ENCODE measurements at regions not wholly inside any gene's neighbourhood (a gene's known extent, or its start where the extent isn't known, plus 50 kb on each side); places are given as distances from the start of the nearest gene placed in this dataset.

DNA sequence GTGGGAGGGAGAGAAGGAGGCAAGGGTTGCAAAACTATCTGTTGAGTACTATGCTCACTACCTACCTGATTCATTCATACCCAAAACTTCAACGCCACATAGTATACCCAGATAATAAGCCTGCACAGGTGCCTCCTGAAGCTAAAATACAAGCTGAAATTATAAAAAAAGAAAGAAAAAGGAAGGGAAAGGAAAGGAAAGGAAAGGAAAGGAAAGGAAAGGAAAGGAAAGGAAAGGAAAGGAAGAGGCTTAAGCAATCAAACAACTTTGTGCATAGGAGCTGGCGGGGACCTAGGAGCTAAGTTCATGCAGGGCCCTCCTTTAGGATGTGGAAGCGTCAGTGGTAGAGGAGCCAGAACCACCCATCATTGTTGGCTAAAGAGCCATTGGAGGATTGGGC lies 108.9 kb upstream of the SYNDIG1 start:
- Histone ChIP-seq H3K4me1 (replicated peaks; ENCODE audit: insufficient read depth) (no peaks in the 10 kb centered on the region), H3K9me2 (ENCODE audit: insufficient read depth) (no peaks in the 10 kb centered on the region), H3K9me3 (ENCODE audit: insufficient read depth, low read depth) (peaks cover 5% of the 10 kb centered on the region; the same call in 1 of the 2 replicates), H3K4me3 (no peak overlapping the region), H3K4me2 (no peak overlapping the region), H3F3A (ENCODE audit: insufficient read depth, low read depth) (no peaks in the 10 kb centered on the region), H3K27ac (no peak overlapping the region), H2AFZ (no peak overlapping the region), H3K79me2 (ENCODE audit: low read depth) (no peaks in the 10 kb centered on the region), H3K27me3 (ENCODE audit: insufficient read depth, low read depth) (no peaks in the 10 kb centered on the region), H3K36me3 (ENCODE audit: low read depth) (no peaks in the 10 kb centered on the region), H4K20me1 (ENCODE audit: insufficient read depth) (no peaks in the 10 kb centered on the region)
- no peak for DNase-seq
- ChIA-PET POLR2A (ENCODE audit: unreplicated experiment) (no interaction called here), CTCF (no interaction called here)
- no peak for TF ChIP-seq EZH2 (IDR thresholded peaks at IDR 0.05; ENCODE audit: low read depth)
- TF ChIP-seq, protein P1, sequence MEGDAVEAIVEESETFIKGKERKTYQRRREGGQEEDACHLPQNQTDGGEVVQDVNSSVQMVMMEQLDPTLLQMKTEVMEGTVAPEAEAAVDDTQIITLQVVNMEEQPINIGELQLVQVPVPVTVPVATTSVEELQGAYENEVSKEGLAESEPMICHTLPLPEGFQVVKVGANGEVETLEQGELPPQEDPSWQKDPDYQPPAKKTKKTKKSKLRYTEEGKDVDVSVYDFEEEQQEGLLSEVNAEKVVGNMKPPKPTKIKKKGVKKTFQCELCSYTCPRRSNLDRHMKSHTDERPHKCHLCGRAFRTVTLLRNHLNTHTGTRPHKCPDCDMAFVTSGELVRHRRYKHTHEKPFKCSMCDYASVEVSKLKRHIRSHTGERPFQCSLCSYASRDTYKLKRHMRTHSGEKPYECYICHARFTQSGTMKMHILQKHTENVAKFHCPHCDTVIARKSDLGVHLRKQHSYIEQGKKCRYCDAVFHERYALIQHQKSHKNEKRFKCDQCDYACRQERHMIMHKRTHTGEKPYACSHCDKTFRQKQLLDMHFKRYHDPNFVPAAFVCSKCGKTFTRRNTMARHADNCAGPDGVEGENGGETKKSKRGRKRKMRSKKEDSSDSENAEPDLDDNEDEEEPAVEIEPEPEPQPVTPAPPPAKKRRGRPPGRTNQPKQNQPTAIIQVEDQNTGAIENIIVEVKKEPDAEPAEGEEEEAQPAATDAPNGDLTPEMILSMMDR (conservative IDR thresholded peaks at IDR 0.05) = no peak
- intact Hi-C loops (cut with micrococcal nuclease; ENCODE audit: unreplicated experiment) = loop anchor here (10.0 kb wide), 1 partner anchor 554 kb away; no protein-coding TSS in a partner anchor
- BruUV-seq (replicated peaks) = no TSS peak

- H3F3A ChIP-seq (ENCODE audit: insufficient read depth, low read depth) = no peaks in the 10 kb centered on the region
- H3K4me1 ChIP-seq (replicated peaks; ENCODE audit: insufficient read depth) = no peaks in the 10 kb centered on the region
- intact Hi-C loops (cut with micrococcal nuclease; ENCODE audit: unreplicated experiment) = loop anchor here (10.0 kb wide), 1 partner anchor 555 kb away; no protein-coding TSS in a partner anchor
- H3K36me3 ChIP-seq (ENCODE audit: low read depth) = no peaks in the 10 kb centered on the region
- H4K20me1 ChIP-seq (ENCODE audit: insufficient read depth) = no peaks in the 10 kb centered on the region
- no peak overlapping the region for H2AFZ ChIP-seq
- no peak overlapping the region for H3K4me2 ChIP-seq
- H3K79me2 ChIP-seq (ENCODE audit: low read depth) = no peaks in the 10 kb centered on the region
- H3K9me2 ChIP-seq (ENCODE audit: insufficient read depth) = no peaks in the 10 kb centered on the region
- H3K4me3 ChIP-seq = no peak overlapping the region
- no peak for TF ChIP-seq EZH2 (IDR thresholded peaks at IDR 0.05; ENCODE audit: low read depth)
- TF ChIP-seq, protein P1 (conservative IDR thresholded peaks at IDR 0.05) = no peak
- no peaks in the 10 kb centered on the region for H3K27me3 ChIP-seq (ENCODE audit: insufficient read depth, low read depth)
- no TSS peak for BruUV-seq (replicated peaks)
- peaks cover 5% of the 10 kb centered on the region; the same call in 1 of the 2 replicates for H3K9me3 ChIP-seq (ENCODE audit: insufficient read depth, low read depth)
- ChIA-PET CTCF (no interaction called here), POLR2A (ENCODE audit: unreplicated experiment) (no interaction called here)
- H3K27ac ChIP-seq = no peak overlapping the region
- DNase-seq = no peak
Measured at GRCh38 chr20:24359321-24360027, 110.0 kb upstream of the SYNDIG1 start.

GRCh38 chr20:24357931-24358330 lies 111.5 kb upstream of the SYNDIG1 start:
- Histone ChIP-seq H3K9me3 (ENCODE audit: insufficient read depth, low read depth) (peaks cover 5% of the 10 kb centered on the region; the same call in 1 of the 2 replicates), H3K4me3 (no peak overlapping the region), H4K20me1 (ENCODE audit: insufficient read depth) (no peaks in the 10 kb centered on the region), H3K4me1 (replicated peaks; ENCODE audit: insufficient read depth) (no peaks in the 10 kb centered on the region), H3K79me2 (ENCODE audit: low read depth) (no peaks in the 10 kb centered on the region), H3K9me2 (ENCODE audit: insufficient read depth) (no peaks in the 10 kb centered on the region), H3K36me3 (ENCODE audit: low read depth) (no peaks in the 10 kb centered on the region), H3K4me2 (no peak overlapping the region), H3F3A (ENCODE audit: insufficient read depth, low read depth) (no peaks in the 10 kb centered on the region), H3K27me3 (ENCODE audit: insufficient read depth, low read depth) (no peaks in the 10 kb centered on the region), H2AFZ (no peak overlapping the region), H3K27ac (no peak overlapping the region)
- no peak for DNase-seq
- no TSS peak for BruUV-seq (replicated peaks)
- intact Hi-C loops (cut with micrococcal nuclease; ENCODE audit: unreplicated experiment) = no loop called here
- CTCF ChIA-PET = no interaction called here
- POLR2A ChIA-PET (ENCODE audit: unreplicated experiment) = no interaction called here
- TF ChIP-seq, protein P1 (conservative IDR thresholded peaks at IDR 0.05) = no peak
- no peak for TF ChIP-seq EZH2 (IDR thresholded peaks at IDR 0.05; ENCODE audit: low read depth)
